Uterus (tissue), 3 donors: ENCODE measurements at regions not wholly inside any gene's neighbourhood (a gene's known extent, or its start where the extent isn't known, plus 50 kb on each side); places are given as distances from the start of the nearest gene placed in this dataset.

Experiments
- DNase-seq, 2 donors: peaks; one replicate each; pipeline ENCODE4 v3.0.0-alpha.2; 2019 to 2020
- H3K27ac ChIP-seq, 2 donors: fragments of 200-600 bp; sonication (generic); 1 replicate in 1 of 2; 2 replicates in 1 of 2; pipeline ENCODE4 v1.5.1; 2016 to 2018
- H3K27me3 ChIP-seq, 2 donors: fragments of 200-600 bp; sonication (generic); one replicate each; pipeline ENCODE4 v1.5.1; 2018 to 2019; ENCODE audit warnings: control low read depth in 1 of 2
- H3K36me3 ChIP-seq, 2 donors: fragments of 200-600 bp; sonication (generic); one replicate each; pipeline ENCODE4 v1.5.1; 2019; ENCODE audit warnings: control low read depth in 1 of 2
- H3K4me1 ChIP-seq, 2 donors: fragments of 200-600 bp; sonication (generic); one replicate each; pipeline ENCODE4 v1.5.1; 2018 to 2019; ENCODE audit warnings: control low read depth in 1 of 2
- H3K4me3 ChIP-seq, 2 donors: fragments of 200-600 bp; sonication (generic); 1 replicate in 1 of 2; 2 replicates in 1 of 2; pipeline ENCODE4 v1.5.1; 2018 to 2019; ENCODE audit warnings: mild to moderate bottlenecking in 1 of 2
- H3K9me3 ChIP-seq, 2 donors: fragments of 200-600 bp; sonication (generic); one replicate each; pipeline ENCODE4 v1.5.1; 2019; ENCODE audit warnings: control low read depth in 1 of 2
- CTCF ChIP-seq, 4 experiments: fragments of 200-600 bp in 2 of 4; fragments of 450-650 bp in 2 of 4; sonication (generic) in 2 of 4; IDR thresholded peaks; one replicate each; pipeline ENCODE4 v1.5.1; 2016 to 2019; ENCODE audit warnings: antibody characterized with exemption in 4 of 4, mild to moderate bottlenecking in 2 of 4, moderate library complexity in 1 of 4
- POLR2A ChIP-seq, 2 donors: fragments of 450-650 bp; IDR thresholded peaks; one replicate each; pipeline ENCODE4 v1.6.1; 2016; ENCODE audit warnings: antibody characterized with exemption in 2 of 2, mild to moderate bottlenecking in 1 of 2, moderate library complexity in 1 of 2
- intact Hi-C: fragments of 100-400 bp; cut with DNase I; formaldehyde crosslinking; loops from one replicate; pipeline ENCODE4 v1.15.1; 2023; ENCODE audit warnings: low total_unique reads
- donor health status: DM: yes; HTN: yes; CAD: no.

DNA sequence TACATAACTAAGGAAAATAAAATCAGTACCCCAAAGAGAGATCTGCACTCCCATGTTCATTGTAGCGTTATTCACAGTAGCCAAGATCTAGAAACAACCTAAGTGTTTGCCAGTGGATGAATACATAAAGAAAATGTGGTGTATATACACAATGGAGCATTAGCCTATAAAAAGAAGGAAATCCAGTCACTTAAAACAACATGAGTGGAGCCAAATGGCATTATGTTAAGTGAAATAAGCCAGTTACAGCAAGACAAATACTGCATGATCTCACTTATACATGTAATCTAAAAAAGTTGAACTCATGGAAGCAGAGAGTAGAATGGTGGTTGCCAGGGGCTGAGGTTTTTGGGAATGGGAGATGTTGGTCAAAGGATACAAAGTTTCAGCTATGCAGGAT, 508.3 kb upstream of the B3GALT2 start:
- intact Hi-C loops: no loop called here
- Histone ChIP-seq H3K27ac (no peak overlapping the region), H3K9me3 (no peaks in the 10 kb centered on the region), H3K4me3 (no peak overlapping the region), H3K36me3 (no peaks in the 10 kb centered on the region), H3K4me1 (no peaks in the 10 kb centered on the region), H3K27me3 (no peaks in the 10 kb centered on the region)
- TF ChIP-seq CTCF (IDR thresholded peaks at IDR 0.05) (no peak), POLR2A (IDR thresholded peaks at IDR 0.05) (no peak)
- DNase-seq: no peak

DNA sequence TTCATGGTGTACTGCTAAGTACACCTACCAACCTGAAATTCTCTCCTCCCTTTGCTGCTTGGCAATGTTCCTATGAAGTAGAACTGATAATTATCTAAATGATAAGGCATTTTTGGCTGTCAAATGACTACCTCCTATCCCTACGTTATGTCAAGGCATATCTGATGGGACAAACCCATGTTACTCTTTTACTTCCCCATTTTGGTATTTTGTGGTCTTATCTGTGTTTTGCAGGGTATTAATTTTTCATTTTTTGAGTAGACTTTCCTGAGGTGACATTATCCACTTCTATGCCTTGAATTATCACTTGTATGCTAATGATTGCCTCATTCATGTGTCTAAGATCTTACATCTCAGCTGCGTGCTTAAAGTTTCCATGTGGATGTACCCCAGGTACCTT, 499.6 kb upstream of the B3GALT2 start:
- Histone ChIP-seq H3K9me3 (no peaks in the 10 kb centered on the region), H3K27me3 (no peaks in the 10 kb centered on the region), H3K4me1 (no peaks in the 10 kb centered on the region), H3K36me3 (no peaks in the 10 kb centered on the region), H3K4me3 (no peak overlapping the region), H3K27ac (no peak overlapping the region)
- no peak for DNase-seq
- no peak for TF ChIP-seq POLR2A (IDR thresholded peaks at IDR 0.05)
- intact Hi-C loops: no loop called here

- Histone ChIP-seq H3K27ac (no peak overlapping the region), H3K9me3 (no peaks in the 10 kb centered on the region), H3K27me3 (no peaks in the 10 kb centered on the region), H3K4me1 (no peaks in the 10 kb centered on the region), H3K36me3 (no peaks in the 10 kb centered on the region), H3K4me3 (no peak overlapping the region)
- intact Hi-C loops: no loop called here
- DNase-seq: no peak
- TF ChIP-seq POLR2A (IDR thresholded peaks at IDR 0.05) (no peak), CTCF (IDR thresholded peaks at IDR 0.05) (no peak)
These were observed 495.0 kb upstream of the B3GALT2 start for GRCh38 chr1:193681422-193681821.

GRCh38 chr1:193680924-193681316, 494.5 kb upstream of the B3GALT2 start:
- H3K27ac ChIP-seq: no peak overlapping the region
- DNase-seq: no peak
- H3K4me1 ChIP-seq: no peaks in the 10 kb centered on the region
- TF ChIP-seq CTCF (IDR thresholded peaks at IDR 0.05) (no peak), POLR2A (IDR thresholded peaks at IDR 0.05) (no peak)
- H3K36me3 ChIP-seq: no peaks in the 10 kb centered on the region
- no peaks in the 10 kb centered on the region for H3K9me3 ChIP-seq
- intact Hi-C loops: no loop called here
- H3K4me3 ChIP-seq: no peak overlapping the region
- no peaks in the 10 kb centered on the region for H3K27me3 ChIP-seq

DNA sequence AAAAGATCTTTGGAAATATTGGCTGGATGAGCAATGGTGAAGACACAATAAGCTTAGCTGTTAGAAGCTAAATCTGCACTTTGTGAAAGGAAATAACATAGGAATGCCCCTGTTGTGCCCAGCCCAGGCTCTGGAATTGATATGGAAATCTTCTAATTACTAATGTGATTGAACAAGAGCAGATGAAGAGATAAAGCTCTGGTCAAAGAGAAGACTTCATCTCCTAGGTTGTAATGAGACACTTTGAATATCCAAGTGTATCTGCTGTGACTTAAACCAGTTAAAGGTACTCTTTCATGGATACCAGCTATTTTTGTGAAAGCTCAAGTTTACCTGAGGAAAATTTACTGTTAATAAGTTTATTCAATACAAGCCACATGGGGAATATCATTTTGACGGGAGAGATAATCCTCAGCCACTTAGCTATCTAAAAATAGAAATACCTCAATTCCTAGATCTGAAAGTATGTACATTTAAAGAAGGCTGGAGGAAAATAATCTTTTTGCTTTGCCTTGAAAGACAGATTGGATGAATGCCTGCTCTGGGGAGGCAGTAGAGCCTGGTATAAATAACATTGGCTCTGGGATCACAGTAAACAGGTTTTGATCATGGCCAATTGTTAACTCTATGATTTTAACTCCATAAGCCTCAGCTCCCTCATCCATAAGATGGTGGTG, 494.0 kb upstream of the B3GALT2 start:
- Histone ChIP-seq H3K36me3 (no peaks in the 10 kb centered on the region), H3K27me3 (no peaks in the 10 kb centered on the region), H3K4me1 (no peaks in the 10 kb centered on the region), H3K4me3 (no peak overlapping the region), H3K27ac (no peak overlapping the region), H3K9me3 (no peaks in the 10 kb centered on the region)
- DNase-seq: no peak
- no peak for TF ChIP-seq CTCF (IDR thresholded peaks at IDR 0.05)
- TF ChIP-seq POLR2A (IDR thresholded peaks at IDR 0.05): no peak
- intact Hi-C loops: no loop called here

DNA sequence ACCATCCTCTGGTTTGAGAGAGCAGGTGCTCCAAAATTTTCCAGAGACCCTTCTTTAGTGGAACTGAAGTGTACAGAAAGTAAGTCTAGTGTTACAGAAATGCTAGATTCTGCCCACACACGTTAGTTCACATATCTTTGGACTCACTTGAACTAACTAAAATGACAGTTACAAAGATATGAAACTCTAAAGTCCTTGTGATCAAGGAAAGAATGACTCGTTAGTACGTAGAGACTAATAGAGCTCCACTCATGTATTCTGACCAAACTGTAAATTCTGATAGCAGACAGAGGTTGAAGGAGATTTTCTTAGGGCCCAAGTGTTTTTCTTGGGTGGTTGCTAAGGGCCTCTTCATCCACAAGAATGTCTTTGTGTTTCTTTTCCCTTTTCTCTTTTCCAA, 491.5 kb upstream of the B3GALT2 start:
- H3K9me3 ChIP-seq: no peaks in the 10 kb centered on the region
- intact Hi-C loops: no loop called here
- TF ChIP-seq CTCF (IDR thresholded peaks at IDR 0.05) (no peak), POLR2A (IDR thresholded peaks at IDR 0.05) (no peak)
- no peak overlapping the region for H3K27ac ChIP-seq
- H3K36me3 ChIP-seq: no peaks in the 10 kb centered on the region
- H3K4me3 ChIP-seq: no peak overlapping the region
- no peaks in the 10 kb centered on the region for H3K4me1 ChIP-seq
- no peaks in the 10 kb centered on the region for H3K27me3 ChIP-seq
- no peak for DNase-seq
